ENCODE measurements at regions not wholly inside any gene's neighbourhood (a gene's known extent, or its start where the extent isn't known, plus 50 kb on each side); places are given as distances from the start of the nearest gene placed in this dataset.
"Not testable (repeated sequence)": the region's sequence is repeated elsewhere in the genome, so short reads cannot be mapped to it uniquely, and the experiment has no call there.

- DNase-seq, result no peak
Observed at GRCh38 chr4:84276752-84277151, 222.3 kb downstream of the NKX6-1 start.

- DNase-seq, result no peak
Observed at GRCh38 chr4:84269536-84270044, 229.5 kb downstream of the NKX6-1 start.

GRCh38 chr4:84264652-84265051 lies 234.4 kb downstream of the NKX6-1 start:
- DNase-seq, result no peak

- DNase-seq, result no peak
Observed at GRCh38 chr4:84263415-84263814, 235.7 kb downstream of the NKX6-1 start.

GRCh38 chr4:84260495-84260894 lies 238.6 kb downstream of the NKX6-1 start:
- DNase-seq, result no peak

GRCh38 chr4:84258905-84259830 lies 239.9 kb downstream of the NKX6-1 start:
- DNase-seq, result no peak

- DNase-seq, result no peak
Observed at GRCh38 chr4:84254537-84254936, 244.6 kb downstream of the NKX6-1 start.

- no peak for DNase-seq
Observed at GRCh38 chr4:84249521-84249920, 249.6 kb downstream of the NKX6-1 start.

GRCh38 chr4:84245042-84245441 lies 254.1 kb downstream of the NKX6-1 start:
- DNase-seq, result not testable (repeated sequence)

GRCh38 chr4:84244346-84244801 lies 254.7 kb downstream of the NKX6-1 start:
- DNase-seq, result not testable (repeated sequence)

- no peak for DNase-seq
Observed at GRCh38 chr4:84243685-84244084, 255.4 kb downstream of the NKX6-1 start.

GRCh38 chr4:84239278-84239845 lies 259.7 kb downstream of the NKX6-1 start:
- DNase-seq, result no peak

- no peak for DNase-seq
Observed at GRCh38 chr4:84238247-84239090, 260.6 kb downstream of the NKX6-1 start.

GRCh38 chr4:84237008-84237407 lies 262.1 kb downstream of the NKX6-1 start:
- DNase-seq, result no peak

- DNase-seq, result no peak
Observed at GRCh38 chr4:84235126-84235944, 263.8 kb downstream of the NKX6-1 start.

- DNase-seq, result no peak
Observed at GRCh38 chr4:84232309-84233095, 266.6 kb downstream of the NKX6-1 start.

- no peak for DNase-seq
Observed at GRCh38 chr4:84231539-84232055, 267.5 kb downstream of the NKX6-1 start.

GRCh38 chr4:84224522-84224921 lies 274.6 kb downstream of the NKX6-1 start:
- no peak for DNase-seq

GRCh38 chr4:84221704-84222103 lies 277.4 kb downstream of the NKX6-1 start:
- DNase-seq, result no peak

- DNase-seq, result no peak
Observed at GRCh38 chr4:84220990-84221389, 278.1 kb downstream of the NKX6-1 start.

- no peak for DNase-seq
Observed at GRCh38 chr4:84219656-84220055, 279.4 kb downstream of the NKX6-1 start.

Measured in GOT3 (cell line).